GM21528 (cell line): ENCODE measurements at regions not wholly inside any gene's neighbourhood (a gene's known extent, or its start where the extent isn't known, plus 50 kb on each side); places are given as distances from the start of the nearest gene placed in this dataset.

Source experiments
- ATAC-seq: cut with Tn5 transposase; IDR thresholded peaks from one replicate; pipeline ENCODE4 v1.9.1; 2021; ENCODE audit warnings: mild to moderate bottlenecking, moderate library complexity; ENCODE audit not compliant: unreplicated experiment, low FRiP score

DNA sequence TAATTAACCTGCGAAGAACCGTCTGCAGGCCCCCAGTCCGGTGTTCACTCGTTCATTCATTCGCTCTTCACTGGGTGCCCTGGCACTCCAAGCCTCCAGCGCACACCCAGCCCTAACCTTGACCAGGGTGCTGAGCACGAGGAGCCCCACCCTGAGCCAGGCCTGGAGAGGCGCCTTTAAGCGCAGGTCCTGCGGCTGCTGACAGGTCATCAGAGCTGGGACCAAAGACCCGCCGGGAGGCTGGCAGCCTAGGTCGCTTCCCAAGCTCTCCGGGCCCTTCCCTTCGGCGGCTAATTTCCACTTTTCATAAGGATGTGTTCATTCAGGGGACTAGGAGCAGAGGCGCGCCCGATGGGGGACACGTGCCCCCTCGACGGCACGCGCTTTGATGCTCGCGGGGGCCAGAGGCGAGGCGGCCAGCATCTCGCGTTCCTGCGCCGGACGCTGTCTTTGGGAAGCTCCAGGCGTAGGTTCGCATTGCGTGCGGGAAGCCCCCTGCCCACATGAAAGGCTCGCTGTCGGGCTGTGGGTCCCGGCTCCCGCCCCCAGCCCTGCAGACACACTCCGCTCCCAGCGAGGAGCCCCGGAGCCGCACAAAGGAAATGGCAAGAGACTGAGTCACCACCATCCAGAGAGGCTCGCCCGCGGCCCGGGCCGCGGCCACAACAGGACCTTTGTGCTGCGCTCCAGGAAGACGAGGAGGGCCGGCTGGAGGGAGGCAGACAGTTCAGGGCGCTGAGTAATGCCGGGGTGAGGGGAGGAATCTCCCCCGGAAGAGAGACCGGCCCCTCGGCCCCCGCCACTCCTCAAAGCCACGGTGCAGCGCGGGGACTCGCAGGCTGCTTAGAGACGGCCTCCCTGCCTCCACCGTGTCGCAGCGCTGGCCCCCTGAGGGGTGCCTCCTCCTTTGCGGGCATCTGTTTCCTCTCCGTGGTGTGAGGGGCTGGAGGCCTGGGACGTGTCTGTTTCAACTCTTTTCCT is 266.4 kb upstream of the HES1 start:
- no peak for ATAC-seq

DNA sequence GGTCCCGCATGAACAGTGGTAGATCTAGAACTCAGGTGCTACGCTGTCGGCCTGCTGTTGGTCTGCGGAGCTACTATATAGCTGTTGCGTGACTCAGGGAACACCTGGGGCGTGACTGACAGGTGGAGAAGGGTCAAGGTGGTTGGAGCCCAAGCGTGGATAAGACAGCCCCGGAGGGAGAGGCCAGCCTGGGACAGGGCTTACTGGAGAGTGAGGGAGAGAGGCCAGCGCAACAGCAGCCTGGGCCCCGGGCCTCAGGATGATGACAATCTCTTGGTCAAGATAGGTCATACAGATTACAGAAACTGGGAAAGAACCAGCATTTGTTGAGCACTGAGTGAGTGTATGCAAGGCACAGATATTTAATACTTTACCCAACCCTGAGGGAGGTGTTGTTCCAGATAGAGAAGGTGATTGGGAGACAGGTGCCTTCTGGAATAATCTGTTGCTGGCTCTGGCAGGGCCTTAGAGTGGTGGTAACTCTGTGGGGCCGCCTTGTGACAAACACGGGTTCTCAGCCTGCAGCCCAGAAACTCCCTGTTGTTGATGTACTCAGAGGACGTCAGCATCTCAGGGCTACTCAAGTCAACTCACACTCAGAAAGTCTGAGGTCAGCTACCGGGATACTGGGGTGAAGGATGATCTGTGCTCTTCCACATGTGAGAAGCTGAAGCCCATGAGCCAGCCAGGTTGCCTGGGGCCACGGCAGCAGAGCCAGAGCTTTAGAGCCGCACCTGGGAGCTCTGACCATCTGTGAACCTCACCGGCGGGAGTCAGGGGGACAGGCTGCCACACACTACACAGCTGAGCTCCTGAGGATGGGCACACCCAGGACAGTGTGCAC is 265.4 kb upstream of the HES1 start:
- ATAC-seq = no peak

GRCh38 chr3:193871220-193871485 is 264.8 kb upstream of the HES1 start:
- no peak for ATAC-seq

- no peak for ATAC-seq
Observed at GRCh38 chr3:193872265-193872753, 263.6 kb upstream of the HES1 start.

DNA sequence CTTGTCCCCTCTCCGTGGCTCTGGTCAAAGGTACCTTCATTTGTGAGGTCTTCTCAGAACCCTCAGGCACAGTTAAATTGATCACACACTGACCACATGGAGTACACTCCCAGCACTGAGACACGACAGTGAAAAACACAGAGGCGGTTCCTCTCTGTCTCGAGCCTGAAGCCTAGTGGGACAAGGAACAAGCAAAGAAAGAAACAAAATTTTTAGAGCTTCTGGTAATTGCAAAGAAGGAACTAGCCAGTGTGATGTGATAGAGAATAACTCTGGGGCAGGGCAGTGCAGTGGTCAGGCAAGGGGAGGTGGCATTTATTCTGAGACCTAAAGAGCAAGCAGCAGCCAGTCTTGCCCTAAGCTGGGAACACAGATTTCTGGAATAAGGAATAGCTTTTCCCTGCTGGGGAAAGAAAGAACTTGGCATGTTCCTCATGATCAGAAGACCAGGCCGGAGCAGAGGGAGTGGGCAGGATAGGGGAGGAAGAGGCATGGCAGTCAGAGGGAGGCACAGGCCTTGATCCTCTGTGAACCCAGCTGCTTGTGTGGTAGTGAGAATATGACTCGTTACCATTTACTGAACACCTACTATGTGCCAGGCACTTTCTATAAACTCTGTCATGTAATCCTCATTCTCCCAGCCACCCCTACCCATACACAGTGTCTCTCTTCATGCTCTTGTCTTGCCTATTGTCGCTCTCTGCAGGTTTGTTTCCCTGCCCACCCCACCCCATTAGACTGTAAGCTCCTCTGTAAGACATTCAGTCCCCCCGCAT is 262.3 kb upstream of the HES1 start:
- no peak for ATAC-seq

DNA sequence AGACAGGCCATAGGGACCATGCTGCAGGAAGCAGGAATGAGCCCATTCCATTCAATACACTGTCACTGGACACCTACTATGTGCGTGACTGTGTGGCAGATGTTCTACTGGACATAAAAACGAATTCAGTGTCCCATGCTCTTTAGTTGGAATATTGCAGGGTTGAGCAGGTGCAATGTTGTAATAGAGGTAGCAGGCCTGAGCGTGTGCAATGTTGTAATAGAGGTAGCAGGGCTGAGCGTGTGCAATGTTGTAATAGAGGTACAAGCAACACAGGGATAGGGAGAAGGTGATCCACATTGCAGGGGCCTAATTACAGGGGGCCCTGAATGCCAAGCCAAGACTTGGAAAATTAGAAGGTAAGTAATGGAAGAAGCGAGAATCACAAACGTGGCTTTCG is 261.4 kb upstream of the HES1 start:
- no peak for ATAC-seq

DNA sequence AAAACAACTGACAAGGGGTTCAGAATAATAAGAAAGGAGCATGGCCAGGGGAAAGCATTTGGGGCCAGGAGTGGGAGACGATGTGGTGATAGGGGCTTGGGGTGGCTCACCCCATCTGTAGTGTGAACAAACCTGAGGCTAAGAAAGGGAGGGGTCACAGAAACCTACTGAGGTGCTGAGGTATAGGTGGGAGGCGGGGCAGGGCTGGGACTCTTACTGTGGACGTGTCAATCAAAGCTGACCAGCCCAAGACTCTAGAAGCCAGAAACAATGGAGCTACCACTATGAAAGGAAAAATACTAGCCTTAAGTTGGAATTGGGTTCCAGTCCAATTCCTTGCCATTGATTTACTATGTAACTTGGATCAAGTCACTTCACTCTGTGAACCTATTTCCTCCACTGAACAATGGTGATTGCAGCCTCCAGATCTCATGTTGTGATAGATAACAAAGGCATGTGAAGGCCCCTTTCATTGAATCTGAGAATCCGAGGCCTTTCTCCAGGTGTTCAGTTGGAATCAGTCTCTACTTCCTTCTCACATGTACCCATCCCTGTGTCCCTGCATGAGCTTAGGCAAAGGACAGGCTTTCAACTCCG is 260.9 kb upstream of the HES1 start:
- no peak for ATAC-seq

GRCh38 chr3:193875601-193876321 is 260.2 kb upstream of the HES1 start:
- ATAC-seq = no peak

GRCh38 chr3:193879099-193879863 is 256.7 kb upstream of the HES1 start:
- ATAC-seq = no peak

GRCh38 chr3:193879864-193880242 is 256.1 kb upstream of the HES1 start:
- no peak for ATAC-seq

GRCh38 chr3:193882091-193882490 is 253.9 kb upstream of the HES1 start:
- no peak for ATAC-seq

DNA sequence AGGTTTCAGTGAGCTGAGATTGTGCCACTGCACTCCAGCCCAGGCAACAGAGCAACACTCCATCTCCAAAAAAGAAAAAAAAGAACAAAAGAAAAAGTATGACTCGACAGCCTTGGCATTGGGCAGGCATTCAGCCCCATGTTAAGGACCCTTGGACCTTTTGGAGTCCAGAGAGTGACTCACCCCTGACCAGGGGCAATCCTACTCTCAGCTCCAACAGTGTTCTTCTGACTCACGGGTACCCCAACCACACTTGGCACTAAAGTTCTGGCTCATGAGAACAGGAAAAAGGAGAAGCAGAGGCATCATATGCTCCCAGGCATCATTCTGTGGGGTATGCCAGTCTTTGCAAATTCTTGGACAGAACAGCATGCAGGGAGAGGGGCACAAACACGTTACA is 252.4 kb upstream of the HES1 start:
- ATAC-seq = no peak

GRCh38 chr3:193884027-193884426 is 251.9 kb upstream of the HES1 start:
- ATAC-seq = no peak

GRCh38 chr3:193884652-193885051 is 251.3 kb upstream of the HES1 start:
- ATAC-seq = no peak

DNA sequence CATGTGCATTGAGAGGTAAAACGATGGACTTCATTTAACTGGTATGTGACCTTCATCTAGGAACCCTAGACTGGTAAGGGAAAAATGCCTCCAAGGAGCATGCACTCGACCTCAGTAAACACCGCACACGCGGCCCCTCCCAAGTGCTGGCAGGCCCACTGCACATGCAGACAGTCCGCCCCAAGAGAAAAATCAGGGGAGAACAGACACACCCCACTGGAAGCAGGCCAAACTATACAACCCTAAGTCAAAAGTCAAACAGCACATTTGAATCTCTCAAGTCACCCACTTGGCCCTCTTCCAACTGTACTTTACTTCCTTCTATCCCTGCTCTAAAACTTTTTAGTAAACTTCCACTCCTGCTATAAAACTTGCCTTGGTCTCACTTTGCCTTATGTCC is 250.1 kb upstream of the HES1 start:
- no peak for ATAC-seq

DNA sequence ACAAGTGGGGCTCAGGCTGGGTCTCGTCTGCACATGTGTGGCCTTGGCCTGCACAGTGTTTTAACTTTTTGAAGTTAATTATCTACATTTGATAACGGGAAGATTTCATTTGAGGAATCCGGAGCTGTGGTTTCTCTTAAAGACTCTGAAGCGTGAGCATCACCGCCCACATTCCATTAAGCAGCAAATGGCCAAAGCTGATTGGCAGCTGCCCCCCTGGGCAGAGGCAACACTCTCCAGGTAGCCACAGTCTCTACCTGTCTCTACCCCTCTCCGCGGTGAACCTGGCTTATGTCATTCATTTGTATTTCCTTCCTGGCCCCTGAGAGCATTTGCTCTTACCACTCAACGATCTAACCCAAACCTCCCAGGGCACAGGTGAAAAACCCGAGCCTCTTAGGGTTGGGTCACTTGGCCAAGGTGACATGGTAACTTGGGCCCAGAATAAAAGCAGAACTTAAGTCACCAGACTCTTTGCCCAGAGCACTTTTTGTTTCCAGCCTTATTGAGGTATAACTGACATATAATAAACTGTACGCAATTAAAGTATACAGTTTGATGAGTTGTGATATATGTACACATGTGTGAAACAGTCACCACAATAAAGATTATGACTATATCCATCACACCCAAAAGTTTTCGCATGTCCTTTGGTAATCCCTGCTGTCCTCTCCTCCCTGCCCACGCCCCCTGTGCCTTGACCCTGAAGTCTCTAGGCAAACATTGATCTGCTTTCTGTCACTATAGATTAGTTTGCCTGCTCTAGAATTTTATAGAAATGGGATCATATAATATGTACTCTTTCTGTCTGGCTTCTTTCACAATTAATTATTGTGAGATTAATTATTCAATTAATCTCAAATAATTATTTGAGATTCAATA is 245.7 kb upstream of the HES1 start:
- no peak for ATAC-seq

DNA sequence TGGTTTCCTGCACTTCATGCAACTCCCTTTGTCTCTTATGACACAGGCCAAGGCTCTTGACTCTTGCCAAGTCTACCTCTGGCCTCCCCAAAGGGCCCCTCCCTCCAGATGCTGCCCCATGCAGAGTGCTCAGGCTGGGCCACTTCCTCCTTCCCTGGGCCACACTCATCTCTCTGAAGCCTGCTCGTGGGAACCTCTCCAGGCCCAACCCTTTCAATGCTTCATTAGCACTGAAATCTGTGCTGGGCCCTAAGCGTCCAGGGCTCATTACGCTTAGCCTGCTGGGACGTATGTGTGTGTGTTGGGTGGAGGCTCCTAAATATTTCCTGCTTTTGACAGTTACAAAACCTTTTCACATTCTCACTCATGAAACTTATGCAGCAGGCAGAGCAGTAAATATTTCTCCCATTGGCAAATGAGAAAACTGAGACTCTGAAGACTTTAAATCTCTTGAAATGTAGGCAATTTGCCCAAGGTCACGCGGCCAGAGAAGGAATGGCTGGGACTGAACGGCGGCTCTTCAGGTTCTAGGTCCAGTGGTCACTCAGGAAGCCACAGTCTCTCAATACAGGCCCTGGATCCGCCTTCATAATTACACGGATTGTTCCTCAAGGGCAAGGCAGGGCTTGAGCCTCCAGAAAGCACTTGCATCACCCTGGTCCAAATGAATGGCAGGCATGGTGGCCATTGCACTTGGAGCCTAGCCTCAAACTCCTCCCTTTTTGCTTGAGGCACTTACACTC is 241.7 kb upstream of the HES1 start:
- no peak for ATAC-seq
